Kidney (tissue), 13 donors: ENCODE measurements at regions not wholly inside any gene's neighbourhood (a gene's known extent, or its start where the extent isn't known, plus 50 kb on each side); places are given as distances from the start of the nearest gene placed in this dataset.
A peak's percentile ranks its signal among the peaks of the same experiment; 100 is the strongest.

Experiments
- DNase-seq, 5 donors: peaks; one replicate each; pipeline ENCODE4 v3.0.0-alpha.2; 2013 to 2020
- FAIRE-seq: peaks from 2 replicates; lab custom pipeline; 2012; peaks lifted over from hg19 to GRCh38; lab: Jason Lieb, UNC
- H3K27ac ChIP-seq, 2 donors: one replicate each; pipeline ENCODE4 v1.7.0; 2013; ENCODE audit warnings: low read depth in 2 of 2, low read length in 2 of 2, inconsistent platforms in 1 of 2
- H3K27me3 ChIP-seq: one replicate; pipeline ENCODE4 v1.7.1; 2013; ENCODE audit warnings: low read length, inconsistent platforms; ENCODE audit not compliant: control insufficient read depth, insufficient read depth
- H3K36me3 ChIP-seq, 3 donors: one replicate each; pipeline versions ENCODE4 v1.7.0 to v1.7.1; 2013; ENCODE audit warnings: low read length in 3 of 3, control low read depth in 1 of 3, inconsistent platforms in 1 of 3; ENCODE audit not compliant: insufficient read depth in 3 of 3, control insufficient read depth in 2 of 3
- H3K4me1 ChIP-seq, 3 donors: one replicate each; pipeline versions ENCODE4 v1.7.0 to v1.7.1; 2013; ENCODE audit warnings: low read length in 3 of 3, inconsistent platforms in 1 of 3, low read depth in 1 of 3; ENCODE audit not compliant: control insufficient read depth in 2 of 3, insufficient read depth in 2 of 3
- H3K4me3 ChIP-seq, 3 donors: one replicate each; pipeline versions ENCODE4 v1.7.0 to v1.8.1; 2013; ENCODE audit warnings: low read length in 3 of 3, control low read depth in 1 of 3, inconsistent platforms in 1 of 3
- H3K9ac ChIP-seq, 3 donors: one replicate each; pipeline versions ENCODE4 v1.7.0 to v1.7.1; 2013; ENCODE audit warnings: low read length in 3 of 3, control low read depth in 1 of 3, inconsistent platforms in 1 of 3
- H3K9me3 ChIP-seq, 3 donors: one replicate each; pipeline versions ENCODE4 v1.7.0 to v1.7.1; 2013; ENCODE audit warnings: low read length in 3 of 3, control low read depth in 1 of 3, inconsistent platforms in 1 of 3; ENCODE audit not compliant: control insufficient read depth in 2 of 3, insufficient read depth in 1 of 3
- CTCF ChIP-seq: IDR thresholded peaks from 3 replicates; pipeline ENCODE4 v1.5.1; 2012; ENCODE audit warnings: mild to moderate bottlenecking, moderate library complexity, borderline replicate concordance; ENCODE audit not compliant: insufficient read depth; ENCODE audit errors: extremely low read depth
- intact Hi-C: fragments of 100-400 bp; cut with DNase I; formaldehyde crosslinking; loops from one replicate; pipeline ENCODE4 v1.11.1; 2022
- donor health status: control.
- donor health status: control.
- donor health status: control.
- donor health status: control.
- donor health status: control.
- donor health status: DM: yes; HTN: yes; CAD: no.
- donor health status: Normal renal cell carcinoma (clear cell type).

DNA sequence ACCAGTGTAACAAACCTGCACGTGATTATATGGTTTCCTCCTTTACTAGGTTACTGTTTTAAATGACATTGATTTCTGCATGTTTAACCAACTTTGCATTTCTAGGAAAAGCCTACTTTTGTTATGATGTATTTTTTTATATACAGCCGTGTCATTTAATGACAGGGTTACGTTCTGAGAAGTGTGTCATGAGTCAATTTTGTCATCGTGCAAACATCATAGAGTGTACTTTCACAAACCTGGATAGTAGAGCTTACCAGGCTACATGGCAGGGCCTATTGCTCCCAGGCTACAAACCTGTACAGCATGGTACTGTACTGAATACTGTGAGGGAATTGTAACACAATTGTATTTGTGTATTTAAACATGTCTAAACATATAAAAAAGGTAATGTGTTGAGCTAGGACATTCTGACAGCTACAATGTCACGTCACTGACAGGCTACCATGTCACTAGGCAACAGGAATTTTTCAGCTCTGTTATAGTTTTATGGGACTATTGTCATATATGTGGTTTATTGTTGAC lies 205.3 kb downstream of the PRL start:
- no peak overlapping the region for H3K27ac ChIP-seq
- DNase-seq (no peak), FAIRE-seq (no peak)
- intact Hi-C loops, result no loop called here
- no peak overlapping the region for H3K9ac ChIP-seq
- no peaks in the 10 kb centered on the region for H3K36me3 ChIP-seq
- H3K4me3 ChIP-seq, result no peak overlapping the region
- no peak for TF ChIP-seq CTCF
- H3K27me3 ChIP-seq, result no peaks in the 10 kb centered on the region
- H3K9me3 ChIP-seq, result no peaks in the 10 kb centered on the region
- H3K4me1 ChIP-seq, result no peaks in the 10 kb centered on the region

DNA sequence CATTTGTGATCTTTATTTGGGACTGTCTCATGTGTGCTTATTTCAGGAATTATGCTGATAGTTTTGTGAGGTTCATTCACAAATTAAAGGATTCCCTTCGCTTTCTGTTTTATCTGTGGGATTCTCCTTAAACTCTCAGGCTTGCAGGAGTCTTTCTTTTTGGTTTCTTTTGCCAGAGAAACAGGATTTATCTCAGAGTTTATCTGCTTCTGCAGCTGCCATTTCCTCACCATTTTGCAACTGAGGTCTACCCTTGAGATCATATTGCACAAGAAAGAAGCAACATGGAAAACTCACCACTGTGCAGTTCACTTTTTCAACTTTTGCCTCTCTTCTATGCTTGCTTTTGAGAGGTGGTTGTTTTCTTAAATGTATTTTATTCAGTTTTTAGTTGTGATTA lies 201.0 kb downstream of the PRL start:
- H3K4me3 ChIP-seq, result no peak overlapping the region
- H3K9ac ChIP-seq, result no peak overlapping the region
- H3K27ac ChIP-seq, result no peak overlapping the region
- no peak for TF ChIP-seq CTCF
- no peaks in the 10 kb centered on the region for H3K9me3 ChIP-seq
- intact Hi-C loops, result no loop called here
- FAIRE-seq (no peak), DNase-seq (no peak)
- H3K27me3 ChIP-seq, result no peaks in the 10 kb centered on the region
- no peaks in the 10 kb centered on the region for H3K4me1 ChIP-seq
- H3K36me3 ChIP-seq, result no peaks in the 10 kb centered on the region

GRCh38 chr6:22098601-22099031 lies 198.2 kb downstream of the PRL start:
- TF ChIP-seq CTCF, result no peak
- Histone ChIP-seq H3K27ac (no peak overlapping the region), H3K9ac (no peak overlapping the region), H3K27me3 (no peaks in the 10 kb centered on the region), H3K4me1 (no peaks in the 10 kb centered on the region), H3K9me3 (no peaks in the 10 kb centered on the region), H3K36me3 (no peaks in the 10 kb centered on the region), H3K4me3 (no peak overlapping the region)
- DNase-seq, result peak in 2 of 5 donors; percentile 26 to 74
- FAIRE-seq, result peak; percentile 32
- intact Hi-C loops, result no loop called here

GRCh38 chr6:22099231-22099630 lies 197.6 kb downstream of the PRL start:
- H3K4me1 ChIP-seq, result no peaks in the 10 kb centered on the region
- no peaks in the 10 kb centered on the region for H3K27me3 ChIP-seq
- no peak overlapping the region for H3K27ac ChIP-seq
- DNase-seq (no peak), FAIRE-seq (no peak)
- no peaks in the 10 kb centered on the region for H3K36me3 ChIP-seq
- no peak for TF ChIP-seq CTCF
- no peak overlapping the region for H3K9ac ChIP-seq
- no peak overlapping the region for H3K4me3 ChIP-seq
- intact Hi-C loops, result no loop called here
- H3K9me3 ChIP-seq, result no peaks in the 10 kb centered on the region
